ENCODE measurements at regions not wholly inside any gene's neighbourhood (a gene's known extent, or its start where the extent isn't known, plus 50 kb on each side); places are given as distances from the start of the nearest gene placed in this dataset.

GRCh38 chr3:109631897-109632296, 294.6 kb upstream of the DPPA4 start:
- Histone ChIP-seq H3K4me1 (no peaks in the 10 kb centered on the region), H3K27me3 (no peaks in the 10 kb centered on the region), H3K4me3 (no peak overlapping the region), H3K36me3 (no peaks in the 10 kb centered on the region), H3K9me3 (no peaks in the 10 kb centered on the region), H3K27ac (no peak overlapping the region)
- no peak for ATAC-seq (ENCODE audit: low FRiP score in 2 of 2)
- TF ChIP-seq POLR2AphosphoS5 (IDR thresholded peaks at IDR 0.05): no peak
- no peak for TF ChIP-seq POLR2A (IDR thresholded peaks at IDR 0.05)
- no peak for DNase-seq

- no peaks in the 10 kb centered on the region for H3K27me3 ChIP-seq
- H3K4me3 ChIP-seq: no peak overlapping the region
- no peak for DNase-seq
- ATAC-seq (ENCODE audit: low FRiP score in 2 of 2): no peak
- H3K27ac ChIP-seq: no peak overlapping the region
- no peaks in the 10 kb centered on the region for H3K4me1 ChIP-seq
- TF ChIP-seq EP300 (IDR thresholded peaks at IDR 0.05): no peak
- no peak for TF ChIP-seq POLR2A (IDR thresholded peaks at IDR 0.05)
- no peak for TF ChIP-seq CTCF (IDR thresholded peaks at IDR 0.05)
- TF ChIP-seq POLR2AphosphoS5 (IDR thresholded peaks at IDR 0.05): no peak
- no peaks in the 10 kb centered on the region for H3K36me3 ChIP-seq
- no peaks in the 10 kb centered on the region for H3K9me3 ChIP-seq
- WGBS, 2 donors: 73 to 74% methylated on average over 4 of the region's 4 CpGs
Observed at GRCh38 chr3:109640146-109640652, 302.9 kb upstream of the DPPA4 start.

GRCh38 chr3:109642025-109642424, 304.7 kb upstream of the DPPA4 start:
- ATAC-seq (ENCODE audit: low FRiP score in 2 of 2) (no peak), DNase-seq (no peak)
- TF ChIP-seq EP300 (IDR thresholded peaks at IDR 0.05): no peak
- TF ChIP-seq POLR2A (IDR thresholded peaks at IDR 0.05): no peak
- no peak for TF ChIP-seq CTCF (IDR thresholded peaks at IDR 0.05)
- TF ChIP-seq POLR2AphosphoS5 (IDR thresholded peaks at IDR 0.05): no peak
- Histone ChIP-seq H3K36me3 (no peaks in the 10 kb centered on the region), H3K9me3 (no peaks in the 10 kb centered on the region), H3K4me3 (no peak overlapping the region), H3K27ac (no peak overlapping the region), H3K4me1 (no peaks in the 10 kb centered on the region), H3K27me3 (no peaks in the 10 kb centered on the region)
- 86 to 94% methylated on average over 1 of the region's 1 CpG for WGBS, 2 donors

- ATAC-seq (ENCODE audit: low FRiP score in 2 of 2) (no peak), DNase-seq (no peak)
- Histone ChIP-seq H3K27ac (no peak overlapping the region), H3K4me1 (no peaks in the 10 kb centered on the region), H3K9me3 (no peaks in the 10 kb centered on the region), H3K27me3 (no peaks in the 10 kb centered on the region), H3K36me3 (no peaks in the 10 kb centered on the region), H3K4me3 (no peak overlapping the region)
- 42 to 84% methylated on average over 2 of the region's 2 CpGs for WGBS, 2 donors
- TF ChIP-seq EP300 (IDR thresholded peaks at IDR 0.05) (no peak), CTCF (IDR thresholded peaks at IDR 0.05) (no peak), POLR2A (IDR thresholded peaks at IDR 0.05) (no peak), POLR2AphosphoS5 (IDR thresholded peaks at IDR 0.05) (no peak)
Observed at GRCh38 chr3:109643590-109643989, 306.2 kb upstream of the DPPA4 start.

GRCh38 chr3:109644332-109644731, 307.0 kb upstream of the DPPA4 start:
- WGBS, 2 donors: 90 to 92% methylated on average over 2 of the region's 2 CpGs
- ATAC-seq (ENCODE audit: low FRiP score in 2 of 2): no peak
- Histone ChIP-seq H3K27me3 (no peaks in the 10 kb centered on the region), H3K4me3 (no peak overlapping the region), H3K4me1 (no peaks in the 10 kb centered on the region), H3K9me3 (no peaks in the 10 kb centered on the region), H3K36me3 (no peaks in the 10 kb centered on the region), H3K27ac (no peak overlapping the region)
- no peak for DNase-seq
- no peak for TF ChIP-seq EP300 (IDR thresholded peaks at IDR 0.05)
- no peak for TF ChIP-seq POLR2AphosphoS5 (IDR thresholded peaks at IDR 0.05)
- no peak for TF ChIP-seq POLR2A (IDR thresholded peaks at IDR 0.05)
- no peak for TF ChIP-seq CTCF (IDR thresholded peaks at IDR 0.05)
